GM18498 (cell line): ENCODE measurements at regions not wholly inside any gene's neighbourhood (a gene's known extent, or its start where the extent isn't known, plus 50 kb on each side); places are given as distances from the start of the nearest gene placed in this dataset.
A peak's percentile ranks its signal among the peaks of the same experiment; 100 is the strongest.

Experiments
- ATAC-seq: cut with Tn5 transposase; IDR thresholded peaks from one replicate; pipeline ENCODE4 v1.9.1; 2021; ENCODE audit warnings: mild to moderate bottlenecking, moderate library complexity; ENCODE audit not compliant: unreplicated experiment

DNA sequence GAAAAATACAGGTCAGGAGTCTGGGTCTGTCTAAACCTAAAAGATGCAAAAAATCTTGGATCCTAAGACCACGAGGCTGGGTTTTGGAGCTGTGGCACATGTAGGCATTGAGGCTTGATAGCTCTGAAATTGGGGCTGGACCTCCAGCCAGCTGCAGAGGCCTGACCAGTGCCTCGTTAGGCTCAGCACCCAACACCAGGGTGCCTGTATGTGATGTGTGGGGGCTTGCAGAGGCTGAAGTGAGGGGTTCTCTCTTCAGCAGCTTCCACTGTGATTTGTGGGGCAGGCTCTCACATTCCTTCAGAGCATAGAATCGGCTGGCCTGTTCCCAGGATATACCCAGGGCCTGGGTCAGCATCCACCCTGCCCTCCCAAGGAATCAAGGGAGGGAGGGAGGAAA is 247.8 kb downstream of the BUB3 start:
- no peak for ATAC-seq

GRCh38 chr10:123402656-123403055 is 248.5 kb downstream of the BUB3 start:
- peak; percentile 75 for ATAC-seq

DNA sequence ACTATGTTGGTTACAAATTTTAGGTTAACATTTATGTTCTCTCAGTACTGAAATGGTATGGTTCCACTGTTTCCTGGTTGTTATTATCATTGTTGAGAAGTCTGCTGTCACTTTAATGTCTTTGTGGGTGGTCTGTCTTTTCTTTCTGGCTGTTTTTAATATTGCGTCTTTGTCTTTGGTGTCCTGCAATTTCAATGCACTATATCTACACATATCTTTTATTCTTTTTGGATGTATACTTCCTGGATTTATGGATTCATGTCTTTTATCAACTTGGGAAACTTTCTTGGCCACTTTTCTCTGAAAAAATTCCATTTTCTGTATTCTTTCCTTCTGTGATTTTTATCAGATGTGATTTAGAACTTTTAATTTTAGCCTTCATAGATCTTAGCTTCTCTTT is 250.2 kb downstream of the BUB3 start:
- no peak for ATAC-seq

DNA sequence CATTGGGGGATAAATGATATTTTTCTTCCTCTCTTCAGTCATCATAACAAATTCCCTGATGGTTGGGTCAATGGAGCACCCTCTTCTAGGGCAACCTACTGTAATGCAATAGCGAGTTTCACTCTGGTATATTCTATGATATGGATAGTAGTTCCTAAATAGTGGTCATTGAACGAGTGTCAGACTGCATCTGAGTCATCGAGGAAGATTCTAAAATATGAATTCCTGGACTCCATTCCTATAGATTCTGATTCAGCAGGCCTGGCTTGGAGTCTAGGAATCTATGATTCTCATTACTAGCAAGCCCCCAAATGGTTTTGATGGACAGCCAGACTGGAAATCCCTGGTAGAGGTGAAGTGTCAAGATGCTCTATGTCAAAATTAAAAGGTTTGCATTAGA is 254.5 kb downstream of the BUB3 start:
- ATAC-seq, result no peak

DNA sequence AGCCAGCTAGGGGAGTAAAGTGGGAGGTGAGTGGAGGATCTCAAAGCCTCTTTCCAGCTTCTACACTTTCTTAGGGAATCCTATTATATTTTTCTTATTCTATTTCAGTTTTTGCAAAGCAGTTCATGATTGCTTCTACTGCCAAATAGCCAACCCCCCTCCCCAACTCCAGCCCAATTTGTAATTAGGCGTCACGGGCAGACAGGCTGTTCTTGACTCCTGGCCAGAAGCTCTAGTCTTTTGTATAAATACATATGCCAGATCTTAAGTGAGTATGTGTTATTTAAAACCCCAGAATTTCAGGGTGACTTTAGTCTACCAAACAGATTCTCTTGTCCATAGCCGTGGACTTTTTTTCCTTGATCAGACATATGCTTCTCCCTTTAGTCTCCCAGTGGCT is 255.2 kb downstream of the BUB3 start:
- ATAC-seq, result no peak

- ATAC-seq, result no peak
Observed at GRCh38 chr10:123409884-123410283, 255.7 kb downstream of the BUB3 start.

- no peak for ATAC-seq
Observed at GRCh38 chr10:123413353-123413752, 252.8 kb upstream of the GPR26 start.

- ATAC-seq, result no peak
Observed at GRCh38 chr10:123415523-123415922, 250.6 kb upstream of the GPR26 start.

- no peak for ATAC-seq
Observed at GRCh38 chr10:123417414-123417813, 248.7 kb upstream of the GPR26 start.

GRCh38 chr10:123421461-123421860 is 244.7 kb upstream of the GPR26 start:
- no peak for ATAC-seq

DNA sequence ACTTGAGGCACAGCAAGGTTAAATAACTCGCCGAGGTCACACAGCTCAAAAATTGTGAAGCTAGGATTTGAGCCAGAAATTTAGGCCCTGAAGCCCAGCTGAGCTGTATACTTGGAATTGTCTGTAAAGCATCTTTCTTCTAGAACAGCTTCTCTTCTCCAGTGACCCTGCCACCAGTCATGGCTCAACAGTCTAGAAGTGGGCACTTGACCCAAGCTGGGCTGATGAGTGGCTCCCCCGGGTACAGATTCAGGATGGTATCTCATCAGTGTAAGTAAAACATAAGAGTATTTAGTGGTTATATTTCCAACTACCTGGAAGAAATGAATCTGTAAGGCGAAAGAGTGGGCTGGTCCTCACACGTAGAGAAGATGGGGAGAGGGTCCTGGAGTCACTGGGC is 243.9 kb upstream of the GPR26 start:
- no peak for ATAC-seq

- ATAC-seq, result no peak
Observed at GRCh38 chr10:123424537-123424936, 241.6 kb upstream of the GPR26 start.

DNA sequence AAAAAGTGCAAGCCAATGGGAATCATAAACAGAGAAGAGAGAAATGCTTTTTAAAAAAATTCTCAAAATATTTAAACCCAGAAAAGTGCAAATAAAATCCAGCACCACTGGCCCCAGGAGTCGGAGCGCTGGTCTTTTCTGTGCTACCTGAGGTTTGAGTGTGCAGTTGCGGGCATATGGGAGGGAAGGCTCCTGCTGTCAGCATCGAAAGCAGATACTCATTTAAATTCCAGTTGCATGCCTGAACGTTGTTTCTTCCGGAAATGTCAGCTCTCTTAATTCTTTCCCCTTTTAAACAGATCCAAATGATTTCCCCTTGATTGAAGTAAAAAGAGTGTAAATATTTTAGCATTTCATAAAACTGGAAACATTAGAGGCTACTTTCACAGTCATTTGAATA is 240.5 kb upstream of the GPR26 start:
- no peak for ATAC-seq

DNA sequence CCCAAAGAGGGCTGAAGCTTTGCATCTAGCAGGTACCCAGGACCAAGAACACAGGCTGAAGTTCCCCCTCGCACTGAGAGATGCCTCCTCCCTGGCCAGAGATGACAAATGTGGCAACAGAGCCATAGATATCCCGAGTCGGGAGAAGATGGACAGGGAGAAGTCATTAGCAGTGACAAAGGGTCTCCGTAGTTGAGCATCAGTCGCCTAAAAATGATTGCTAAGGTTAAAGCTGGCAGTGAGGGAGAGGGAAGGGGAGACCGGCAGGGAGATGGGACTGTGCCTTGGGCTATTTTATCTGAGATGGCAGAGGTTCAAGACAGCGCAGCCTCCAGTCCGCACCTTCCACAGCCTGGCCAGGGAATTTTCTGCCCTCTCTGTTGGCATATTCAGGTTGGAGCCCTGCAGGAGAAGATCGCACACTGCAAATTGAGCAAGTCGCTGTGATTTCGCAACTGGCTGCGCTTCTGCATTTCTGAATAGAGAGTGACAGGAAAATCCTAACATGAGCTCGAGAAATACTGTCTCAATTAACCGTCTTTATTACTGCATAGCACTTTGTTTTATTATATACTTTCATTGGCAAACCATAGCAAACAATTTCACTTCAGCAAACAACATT is 238.9 kb upstream of the GPR26 start:
- no peak for ATAC-seq

- ATAC-seq, result no peak
Observed at GRCh38 chr10:123428391-123428790, 237.8 kb upstream of the GPR26 start.

- no peak for ATAC-seq
Observed at GRCh38 chr10:123429706-123430221, 236.4 kb upstream of the GPR26 start.

DNA sequence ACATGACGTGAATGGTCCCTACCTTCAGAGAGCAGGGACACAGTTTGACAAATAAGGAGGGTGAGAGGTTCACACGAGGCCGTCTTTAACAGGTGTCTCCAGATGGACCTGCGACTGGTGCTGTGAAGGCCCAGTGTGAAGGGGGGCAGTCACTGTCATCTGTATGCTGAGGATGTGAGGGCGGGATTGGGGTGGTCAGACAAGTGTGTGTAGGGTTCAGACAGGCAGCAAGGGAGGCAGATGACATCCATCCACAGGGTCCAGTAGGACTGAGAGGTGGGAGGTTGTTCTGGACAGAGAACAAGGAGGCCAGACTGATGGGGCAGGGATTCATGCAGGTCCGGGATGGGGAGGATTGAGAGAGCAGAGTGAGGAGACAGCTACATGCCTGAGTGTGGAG is 232.6 kb upstream of the GPR26 start:
- ATAC-seq, result no peak

DNA sequence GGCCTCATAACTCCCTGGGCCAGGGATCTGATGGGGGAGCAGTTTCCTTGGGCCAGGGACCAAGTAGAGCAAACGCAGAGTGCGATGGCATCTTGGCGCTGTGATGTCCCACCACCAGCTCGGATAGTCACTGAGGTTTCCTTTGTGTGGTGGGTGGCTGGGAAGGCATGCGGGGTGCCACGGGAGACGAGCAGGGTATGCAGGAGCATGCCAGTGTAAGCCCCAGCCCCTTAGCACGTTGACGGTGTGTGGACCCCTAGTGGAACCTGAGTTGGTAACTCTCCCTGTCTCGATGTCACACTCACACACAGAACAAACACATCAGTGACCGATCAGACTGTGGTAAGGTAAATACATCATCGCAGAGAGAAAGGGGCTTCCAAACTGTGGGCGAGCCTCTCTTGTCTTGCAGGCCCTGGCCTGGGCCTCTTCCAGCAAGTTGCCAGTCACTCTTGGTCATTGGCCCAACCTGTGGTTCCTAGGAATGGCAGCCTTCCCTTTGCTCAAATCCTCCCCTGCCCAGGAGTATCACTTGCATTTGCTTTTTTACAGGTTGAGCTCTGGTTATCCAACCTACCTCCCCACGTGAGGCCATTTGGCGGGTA is 231.6 kb upstream of the GPR26 start:
- ATAC-seq, result no peak

DNA sequence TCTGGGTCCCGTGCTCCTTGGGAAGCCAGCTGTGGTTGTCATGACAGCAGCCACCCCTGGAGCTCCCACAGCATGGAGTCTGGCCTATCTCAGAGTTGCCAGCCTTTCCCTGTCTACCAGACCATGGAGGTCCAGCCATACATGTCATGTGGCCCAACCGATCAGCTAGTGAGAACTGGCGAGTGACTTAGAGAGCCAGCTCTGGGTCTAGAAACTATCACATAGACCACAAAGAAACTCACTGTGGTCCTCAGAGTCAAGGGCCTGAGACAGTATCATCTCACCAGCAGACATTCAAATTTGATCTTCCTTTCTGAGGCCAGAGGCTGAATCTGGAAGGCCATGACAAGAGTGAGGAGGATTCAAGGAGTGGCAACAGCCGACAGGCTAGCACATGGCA is 223.3 kb upstream of the GPR26 start:
- peak; percentile 98 for ATAC-seq

- ATAC-seq, result no peak
Observed at GRCh38 chr10:123443924-123444323, 222.2 kb upstream of the GPR26 start.

DNA sequence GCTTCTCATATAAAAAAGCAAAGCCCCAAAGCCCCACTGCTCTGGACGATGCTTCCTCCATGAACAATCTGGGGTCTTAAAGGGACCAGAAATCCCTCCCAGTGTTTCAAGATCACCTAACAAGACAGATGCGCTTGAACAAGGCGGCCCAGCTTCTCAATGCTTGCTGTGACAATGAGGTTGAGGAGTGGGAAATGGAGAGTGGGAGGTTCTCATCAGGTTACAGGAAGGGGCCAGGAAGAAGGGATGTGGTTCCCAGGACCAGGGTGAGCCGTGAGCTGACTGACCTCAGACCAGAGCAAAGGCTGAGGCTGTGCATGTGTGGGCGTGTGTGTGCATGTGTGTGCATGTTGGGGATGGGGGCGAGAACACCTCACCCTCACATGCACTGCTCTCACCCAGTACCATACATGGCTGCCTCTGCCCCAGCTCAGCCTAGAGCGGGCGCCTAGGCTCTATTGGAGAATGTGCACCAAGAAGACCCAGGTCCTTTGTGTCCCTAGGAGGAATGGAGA is 220.8 kb upstream of the GPR26 start:
- no peak for ATAC-seq

DNA sequence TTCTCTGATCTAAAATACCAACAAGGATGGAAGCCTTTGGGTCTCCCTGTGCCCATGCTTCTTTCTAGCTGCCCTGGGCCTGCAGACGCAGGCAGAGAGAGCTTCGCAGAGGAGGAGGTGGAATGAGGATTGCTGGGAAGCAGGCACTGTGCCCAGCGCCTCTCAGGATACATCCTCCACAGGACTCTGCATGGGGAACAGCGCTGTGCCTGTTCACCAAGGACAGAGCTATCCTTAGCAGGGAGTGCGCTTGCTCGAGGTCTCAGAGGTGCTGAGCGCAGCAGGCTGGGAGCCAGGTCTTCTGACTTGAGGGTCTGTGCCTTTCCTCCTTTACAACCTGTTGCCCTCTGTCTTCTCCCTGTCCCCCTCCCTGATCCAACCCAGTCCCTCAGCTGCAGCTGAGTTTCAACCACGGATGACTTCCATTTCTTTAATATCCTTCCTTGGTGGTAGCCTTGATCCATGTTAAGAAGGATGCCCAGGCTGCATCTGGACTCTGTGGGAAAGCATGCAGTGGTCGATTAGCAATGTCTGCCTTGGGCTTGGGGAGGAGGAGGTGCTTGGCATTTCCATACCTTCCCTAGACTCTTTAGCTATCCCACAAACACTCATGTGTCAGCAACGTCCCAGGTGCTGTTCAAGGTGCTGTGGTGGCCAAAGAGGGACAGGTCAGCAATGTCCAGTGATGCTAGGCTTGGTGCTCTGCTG is 219.6 kb upstream of the GPR26 start:
- ATAC-seq, result no peak
